ENCODE measurements at regions not wholly inside any gene's neighbourhood (a gene's known extent, or its start where the extent isn't known, plus 50 kb on each side); places are given as distances from the start of the nearest gene placed in this dataset.

DNA sequence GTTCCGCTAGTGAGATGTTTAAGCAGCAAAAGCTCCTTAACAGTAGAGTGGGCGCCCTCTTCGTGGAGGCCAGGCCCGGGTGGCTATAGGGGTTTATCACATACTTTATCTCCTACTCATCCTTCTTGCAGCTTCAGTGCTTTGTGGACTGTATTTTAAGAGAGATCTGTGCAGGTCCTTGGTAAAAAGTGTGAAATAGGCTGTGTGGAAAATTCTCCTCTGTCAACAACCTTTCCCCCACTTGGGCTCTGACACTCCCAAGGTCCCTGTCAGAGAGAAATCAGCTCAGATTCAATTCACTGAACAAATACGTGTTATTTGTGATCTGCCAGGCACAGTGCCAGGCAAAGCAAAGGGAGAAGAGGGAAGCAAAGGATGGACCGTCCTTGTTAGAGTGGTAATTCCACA is 214.3 kb upstream of the PPARGC1A start:
- DNase-seq (ENCODE audit: low spot score in 2 of 2) = no peak
- Mint-ChIP-seq H3K27ac (no peak overlapping the region), H3K27me3 (no peaks in the 10 kb centered on the region), H3K9me3 (peaks cover 6% of the 10 kb centered on the region), H3K36me3 (no peaks in the 10 kb centered on the region), H3K4me3 (no peak overlapping the region), H3K4me1 (no peaks in the 10 kb centered on the region)
- no peak for ATAC-seq (ENCODE audit: low read depth)

DNA sequence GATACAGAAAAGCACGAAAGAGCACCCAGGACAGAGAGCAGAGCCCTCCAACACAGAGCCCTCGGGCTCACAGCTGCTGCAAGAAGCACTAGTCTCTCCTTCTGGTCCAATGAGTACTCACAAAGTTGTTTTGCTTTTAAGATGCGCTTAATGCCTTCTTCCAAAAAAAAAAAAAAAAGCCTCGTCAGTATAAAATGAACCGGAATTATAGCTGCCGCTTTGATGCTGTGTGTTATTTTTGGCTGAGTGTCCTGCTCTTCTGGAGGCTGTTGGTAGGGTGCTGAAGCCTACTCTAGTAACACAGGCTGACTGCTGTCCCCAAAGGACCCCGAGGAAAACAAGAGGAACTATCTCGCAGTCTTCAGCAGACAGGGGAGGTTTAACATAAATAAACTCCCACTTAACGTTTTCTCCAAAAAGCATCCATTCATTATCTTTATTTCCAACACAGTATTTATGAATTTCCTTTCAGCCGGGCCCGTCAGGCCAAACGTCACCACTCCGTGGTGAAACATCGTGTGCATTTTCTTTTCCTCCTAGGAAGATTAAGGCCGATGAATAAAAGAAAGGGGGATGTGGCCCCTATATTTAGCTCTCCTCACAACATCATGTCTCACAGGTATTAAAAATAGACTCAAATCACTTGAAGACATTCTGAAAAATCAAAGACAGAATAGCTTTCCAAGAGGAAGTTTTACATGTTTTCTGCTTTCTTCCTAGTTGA is 213.7 kb upstream of the PPARGC1A start:
- Mint-ChIP-seq H3K27me3 (no peaks in the 10 kb centered on the region), H3K4me3 (no peak overlapping the region), H3K27ac (no peak overlapping the region), H3K9me3 (peaks cover 4% of the 10 kb centered on the region), H3K4me1 (no peaks in the 10 kb centered on the region), H3K36me3 (no peaks in the 10 kb centered on the region)
- ATAC-seq (ENCODE audit: low read depth) (no peak), DNase-seq (ENCODE audit: low spot score in 2 of 2) (no peak)

GRCh38 chr4:24102621-24103020 is 212.8 kb upstream of the PPARGC1A start:
- no peaks in the 10 kb centered on the region for H3K27me3 Mint-ChIP-seq
- H3K36me3 Mint-ChIP-seq = no peaks in the 10 kb centered on the region
- peaks cover 4% of the 10 kb centered on the region for H3K9me3 Mint-ChIP-seq
- H3K27ac Mint-ChIP-seq = no peak overlapping the region
- ATAC-seq (ENCODE audit: low read depth) (no peak), DNase-seq (ENCODE audit: low spot score in 2 of 2) (no peak)
- H3K4me3 Mint-ChIP-seq = no peak overlapping the region
- no peaks in the 10 kb centered on the region for H3K4me1 Mint-ChIP-seq

DNA sequence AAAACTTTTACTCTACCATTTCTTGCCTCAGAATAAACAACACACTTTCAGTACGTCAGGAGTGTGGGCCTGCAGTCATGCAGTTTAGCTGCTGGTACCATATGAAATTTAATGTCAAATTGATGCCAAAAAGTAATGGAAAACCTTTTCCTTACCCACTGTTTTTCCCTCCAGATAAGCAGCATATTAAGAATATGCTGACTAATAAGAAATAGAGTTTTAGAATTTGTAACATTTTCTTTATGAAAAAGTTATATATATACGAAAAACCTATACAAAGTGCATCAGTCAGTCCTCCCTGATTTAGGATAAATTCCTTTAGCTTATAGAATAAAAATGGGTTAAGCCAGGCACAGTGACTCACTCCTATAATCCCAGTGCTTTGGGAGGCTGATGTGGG is 206.8 kb upstream of the PPARGC1A start:
- Mint-ChIP-seq H3K36me3 (no peaks in the 10 kb centered on the region), H3K4me1 (no peaks in the 10 kb centered on the region), H3K27ac (no peak overlapping the region), H3K27me3 (no peaks in the 10 kb centered on the region), H3K9me3 (peaks cover 2% of the 10 kb centered on the region), H3K4me3 (no peak overlapping the region)
- no peak for ATAC-seq (ENCODE audit: low read depth)
- no peak for DNase-seq (ENCODE audit: low spot score in 2 of 2)

GRCh38 chr4:24094726-24095125 is 204.9 kb upstream of the PPARGC1A start:
- Mint-ChIP-seq H3K4me1 (no peaks in the 10 kb centered on the region), H3K9me3 (peaks cover 2% of the 10 kb centered on the region), H3K27ac (no peak overlapping the region), H3K4me3 (no peak overlapping the region), H3K36me3 (no peaks in the 10 kb centered on the region), H3K27me3 (no peaks in the 10 kb centered on the region)
- no peak for DNase-seq (ENCODE audit: low spot score in 2 of 2)
- no peak for ATAC-seq (ENCODE audit: low read depth)

GRCh38 chr4:24093446-24093845 is 203.6 kb upstream of the PPARGC1A start:
- Mint-ChIP-seq H3K36me3 (no peaks in the 10 kb centered on the region), H3K27ac (no peak overlapping the region), H3K4me3 (no peak overlapping the region), H3K9me3 (no peaks in the 10 kb centered on the region), H3K27me3 (no peaks in the 10 kb centered on the region), H3K4me1 (no peaks in the 10 kb centered on the region)
- DNase-seq (ENCODE audit: low spot score in 2 of 2) (no peak), ATAC-seq (ENCODE audit: low read depth) (no peak)

DNA sequence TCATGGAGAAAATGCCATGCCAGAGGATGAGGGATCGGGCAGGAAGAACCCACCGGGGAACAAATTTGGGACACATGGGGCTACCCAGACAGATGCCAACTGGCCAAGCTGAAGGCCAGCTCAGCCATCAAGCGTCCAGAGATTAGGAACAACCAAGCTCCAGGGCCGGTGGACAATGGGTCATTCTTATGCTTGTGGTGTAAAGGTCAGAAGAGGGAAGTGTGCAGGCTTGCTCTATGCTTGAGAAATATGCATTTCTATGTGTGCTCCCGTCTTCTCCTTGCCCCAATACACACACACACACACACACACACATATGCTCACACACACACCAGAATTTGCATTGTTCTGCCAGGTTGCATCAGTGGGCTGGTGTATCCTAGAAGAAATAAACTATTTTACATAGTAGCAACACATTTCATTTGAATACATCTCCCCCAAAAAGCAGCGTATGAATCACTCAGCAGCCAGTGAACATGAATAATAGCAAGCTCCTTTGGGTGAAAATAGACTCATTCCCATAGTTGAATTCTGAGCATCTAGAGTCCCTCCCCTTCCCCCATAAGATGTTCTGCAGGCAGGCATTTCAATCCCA is 201.9 kb upstream of the PPARGC1A start:
- no peak for ATAC-seq (ENCODE audit: low read depth)
- H3K27ac Mint-ChIP-seq = no peak overlapping the region
- no peak for DNase-seq (ENCODE audit: low spot score in 2 of 2)
- no peak overlapping the region for H3K4me3 Mint-ChIP-seq
- no peaks in the 10 kb centered on the region for H3K36me3 Mint-ChIP-seq
- H3K4me1 Mint-ChIP-seq = no peaks in the 10 kb centered on the region
- no peaks in the 10 kb centered on the region for H3K27me3 Mint-ChIP-seq
- no peaks in the 10 kb centered on the region for H3K9me3 Mint-ChIP-seq

GRCh38 chr4:24089851-24090534 is 200.1 kb upstream of the PPARGC1A start:
- ATAC-seq (ENCODE audit: low read depth) (no peak), DNase-seq (ENCODE audit: low spot score in 2 of 2) (no peak)
- no peaks in the 10 kb centered on the region for H3K36me3 Mint-ChIP-seq

DNA sequence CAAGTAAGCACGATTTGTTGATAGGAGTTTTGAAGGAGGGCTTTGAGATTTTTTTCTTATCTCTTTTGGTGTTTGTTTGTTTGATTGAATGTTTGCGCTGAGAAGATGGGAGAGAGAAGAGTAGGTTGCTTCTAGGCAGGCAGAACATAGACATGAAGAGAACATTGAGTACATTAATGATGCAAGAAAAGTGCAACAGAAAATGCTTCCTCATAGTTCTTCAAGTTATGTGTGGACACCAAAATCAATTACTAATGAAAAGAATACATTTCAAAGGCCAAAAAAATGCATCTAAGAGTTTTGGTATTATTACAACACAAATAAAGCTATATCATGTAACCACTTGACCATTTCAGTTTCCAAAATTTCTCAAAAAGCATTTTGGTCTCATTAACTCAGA is 191.0 kb upstream of the PPARGC1A start:
- Mint-ChIP-seq H3K4me1 (no peaks in the 10 kb centered on the region), H3K9me3 (no peaks in the 10 kb centered on the region), H3K27me3 (no peaks in the 10 kb centered on the region), H3K36me3 (no peaks in the 10 kb centered on the region), H3K27ac (no peak overlapping the region), H3K4me3 (no peak overlapping the region)
- no peak for DNase-seq (ENCODE audit: low spot score in 2 of 2)
- no peak for ATAC-seq (ENCODE audit: low read depth)

More at GRCh38 chr4:24089851-24090534, 200.1 kb upstream of the PPARGC1A start:
- no peak overlapping the region for H3K27ac Mint-ChIP-seq
- H3K27me3 Mint-ChIP-seq = peaks cover 2% of the 10 kb centered on the region
- H3K9me3 Mint-ChIP-seq = peaks cover 3% of the 10 kb centered on the region
- no peaks in the 10 kb centered on the region for H3K4me1 Mint-ChIP-seq
- no peak overlapping the region for H3K4me3 Mint-ChIP-seq

- Mint-ChIP-seq H3K9me3 (peaks cover 6% of the 10 kb centered on the region), H3K36me3 (no peaks in the 10 kb centered on the region), H3K4me3 (no peak overlapping the region), H3K27ac (no peak overlapping the region), H3K4me1 (no peaks in the 10 kb centered on the region), H3K27me3 (no peaks in the 10 kb centered on the region)
- DNase-seq (ENCODE audit: low spot score in 2 of 2) (no peak), ATAC-seq (ENCODE audit: low read depth) (no peak)
These were observed 188.6 kb upstream of the PPARGC1A start for GRCh38 chr4:24078347-24078962.

DNA sequence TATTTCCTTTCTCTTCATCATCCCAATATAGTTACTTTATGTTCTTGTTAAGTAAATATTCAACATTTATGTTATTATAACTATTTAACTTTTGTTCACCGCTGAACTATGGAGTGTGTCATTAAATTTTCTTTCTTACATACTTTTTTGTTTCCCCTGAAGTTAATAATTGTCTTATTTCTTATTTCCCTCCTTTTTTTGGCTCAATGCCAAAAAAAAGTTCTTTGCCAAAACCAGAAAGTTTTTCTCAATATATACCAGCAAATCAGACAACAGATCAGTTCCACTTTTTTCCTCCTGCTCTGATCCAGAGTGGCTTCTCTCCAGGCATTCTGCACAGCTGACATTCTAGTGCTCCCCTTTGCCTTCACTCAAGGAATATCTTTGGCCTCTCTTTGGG is 187.0 kb upstream of the PPARGC1A start:
- Mint-ChIP-seq H3K27ac (no peak overlapping the region), H3K9me3 (peaks cover 6% of the 10 kb centered on the region), H3K4me3 (no peak overlapping the region), H3K4me1 (no peaks in the 10 kb centered on the region), H3K27me3 (no peaks in the 10 kb centered on the region), H3K36me3 (no peaks in the 10 kb centered on the region)
- DNase-seq (ENCODE audit: low spot score in 2 of 2) (no peak), ATAC-seq (ENCODE audit: low read depth) (no peak)

DNA sequence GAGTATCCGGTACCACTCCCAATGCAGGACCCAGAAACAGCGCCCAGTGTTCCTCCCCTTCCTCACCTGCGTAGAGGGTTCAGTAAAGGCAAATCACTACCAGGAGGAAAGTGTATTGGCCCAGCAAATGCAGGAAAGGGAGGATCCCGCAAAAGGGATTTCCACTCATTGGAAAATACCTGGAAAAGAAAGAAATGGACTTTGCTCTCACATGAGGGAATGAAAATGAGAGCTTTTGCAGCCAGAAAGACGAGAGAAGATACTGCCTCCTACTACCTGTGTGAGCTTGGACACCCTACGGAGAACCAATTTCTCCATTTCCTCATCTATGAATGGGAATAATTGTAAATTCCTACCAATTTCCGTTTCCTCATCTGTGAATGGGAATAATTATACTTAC is 184.1 kb upstream of the PPARGC1A start:
- Mint-ChIP-seq H3K4me1 (no peaks in the 10 kb centered on the region), H3K9me3 (peaks cover 6% of the 10 kb centered on the region), H3K27me3 (no peaks in the 10 kb centered on the region), H3K36me3 (no peaks in the 10 kb centered on the region), H3K4me3 (no peak overlapping the region), H3K27ac (no peak overlapping the region)
- ATAC-seq (ENCODE audit: low read depth) = no peak
- no peak for DNase-seq (ENCODE audit: low spot score in 2 of 2)

DNA sequence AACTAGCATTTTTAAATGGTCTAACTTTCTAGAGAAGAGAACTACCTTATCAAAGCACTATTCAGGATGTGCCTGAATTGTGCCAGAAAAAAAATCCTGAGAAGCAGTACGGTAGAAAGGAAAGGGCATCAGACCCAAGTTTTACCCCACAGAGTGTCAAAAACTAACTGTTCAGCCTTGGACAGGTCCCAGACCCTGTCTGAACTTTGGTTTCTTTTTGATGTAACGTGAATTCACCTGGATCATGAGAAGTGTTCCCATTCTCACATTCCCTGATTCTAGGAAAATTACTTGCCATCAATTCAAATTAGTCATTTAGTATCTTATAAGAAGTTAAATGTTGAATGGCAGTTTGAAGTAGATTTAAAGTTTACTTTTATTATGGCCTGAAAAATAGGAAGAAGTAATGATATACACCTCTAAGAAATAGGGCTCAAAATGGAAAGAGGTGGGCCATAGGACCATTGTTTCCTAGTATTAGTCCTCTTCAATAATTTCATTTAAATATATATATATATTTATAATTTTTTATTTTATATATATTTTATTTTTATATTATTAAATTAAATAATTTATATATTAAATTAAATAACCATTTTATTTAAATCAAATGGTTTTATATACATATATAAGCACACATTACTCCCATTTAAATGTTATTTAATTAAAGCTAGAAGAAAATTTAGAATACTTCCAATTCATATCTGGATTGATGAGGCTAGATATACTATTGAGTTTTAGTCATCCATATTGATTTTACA is 181.9 kb upstream of the PPARGC1A start:
- H3K36me3 Mint-ChIP-seq = no peaks in the 10 kb centered on the region
- H3K4me1 Mint-ChIP-seq = no peaks in the 10 kb centered on the region
- ATAC-seq (ENCODE audit: low read depth) (no peak), DNase-seq (ENCODE audit: low spot score in 2 of 2) (no peak)
- H3K9me3 Mint-ChIP-seq = peaks cover 6% of the 10 kb centered on the region
- no peak overlapping the region for H3K27ac Mint-ChIP-seq
- no peak overlapping the region for H3K4me3 Mint-ChIP-seq
- H3K27me3 Mint-ChIP-seq = no peaks in the 10 kb centered on the region

DNA sequence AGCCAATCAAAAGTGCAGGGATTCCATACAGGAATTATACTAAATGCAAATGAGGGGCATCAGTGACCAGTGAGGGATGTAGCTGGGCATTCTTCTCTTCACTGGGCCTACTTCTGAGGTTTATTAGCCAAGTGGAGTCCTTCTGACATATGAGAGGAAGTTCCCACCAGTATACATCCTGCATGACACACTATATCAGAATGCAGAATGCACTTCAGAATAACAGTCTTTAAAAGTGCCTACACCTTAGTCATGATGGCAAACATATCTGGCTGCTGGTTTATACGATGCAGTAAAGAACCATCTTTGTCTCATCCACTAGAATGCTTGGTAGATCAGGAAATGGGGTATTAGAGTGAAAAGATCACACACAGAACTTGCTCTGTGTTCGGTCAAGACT is 180.3 kb upstream of the PPARGC1A start:
- Mint-ChIP-seq H3K27ac (no peak overlapping the region), H3K4me3 (no peak overlapping the region), H3K4me1 (no peaks in the 10 kb centered on the region), H3K9me3 (peaks cover 3% of the 10 kb centered on the region), H3K27me3 (no peaks in the 10 kb centered on the region), H3K36me3 (no peaks in the 10 kb centered on the region)
- DNase-seq (ENCODE audit: low spot score in 2 of 2) (no peak), ATAC-seq (ENCODE audit: low read depth) (no peak)

All from memory B cell (primary cell).